ENCODE measurements at regions not wholly inside any gene's neighbourhood (a gene's known extent, or its start where the extent isn't known, plus 50 kb on each side); places are given as distances from the start of the nearest gene placed in this dataset.

DNA sequence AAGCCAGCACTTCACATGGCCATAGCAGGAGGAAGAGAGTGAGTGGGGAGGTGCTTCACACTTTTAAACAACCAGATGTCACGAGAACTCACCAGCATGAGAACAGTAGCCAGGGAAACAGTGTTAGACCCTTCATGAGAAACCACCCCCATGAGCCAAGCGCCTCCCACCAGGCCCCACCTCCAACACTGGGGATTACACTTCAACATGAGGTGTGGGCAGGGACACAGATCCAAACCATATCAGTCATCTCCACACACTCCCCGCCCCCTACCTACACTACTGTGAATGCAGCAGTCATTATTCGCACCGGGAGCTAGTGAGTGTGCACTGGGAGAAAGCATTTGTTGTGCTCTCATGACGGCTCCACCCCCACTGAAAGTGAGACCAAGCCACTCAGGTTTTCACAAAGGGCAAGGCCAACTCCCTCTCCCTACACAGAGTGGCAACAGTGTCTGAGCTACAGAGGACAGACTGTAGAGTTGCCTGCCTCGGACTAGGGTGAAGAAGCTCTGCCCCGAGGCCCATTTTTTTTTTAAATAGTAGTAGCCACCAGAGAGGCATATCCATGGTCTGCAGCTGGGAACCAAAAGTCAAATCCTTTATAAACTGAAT, 125.6 kb downstream of the BARHL2 start:
- Histone ChIP-seq H3K36me3 (replicated peaks in 1 of 2; ENCODE audit: control insufficient read depth in 1 of 2, insufficient read depth in 2 of 2, low read length in 2 of 2) (no peaks in the 10 kb centered on the region), H3K9me3 (ENCODE audit: low read length) (no peaks in the 10 kb centered on the region; the same call in 1 of the 2 replicates), H3K4me1 (ENCODE audit: insufficient read depth, low read length) (no peaks in the 10 kb centered on the region), H2AFZ (ENCODE audit: low read length) (no peak overlapping the region), H3K27ac (ENCODE audit: extremely low read length, insufficient read depth, low read length) (no peak overlapping the region), H3K27me3 (ENCODE audit: control insufficient read depth in 1 of 2, insufficient read depth in 2 of 2, low read length in 2 of 2) (no peaks in the 10 kb centered on the region; a peak in 1 of 5 replicates), H3K4me3 (replicated peaks in 1 of 3; ENCODE audit: insufficient read depth in 1 of 3, low read depth in 2 of 3, low read length in 3 of 3) (no peak overlapping the region), H3K9ac (ENCODE audit: insufficient read depth, low read depth, low read length) (no peak overlapping the region), H4K20me1 (ENCODE audit: insufficient read depth, low read length) (no peaks in the 10 kb centered on the region), H3K79me2 (ENCODE audit: insufficient read depth, low read length) (no peaks in the 10 kb centered on the region), H3K4me2 (ENCODE audit: low read depth, low read length) (no peak overlapping the region)
- no peak for ATAC-seq
- DNase-seq (ENCODE audit: low spot score): no peak
- 19% methylated on average over 8 of the region's 8 CpGs for WGBS (ENCODE audit: low lambda C conversion rate)
- in situ Hi-C loops (cut with HindIII; ENCODE audit: extremely low pct_ligation_motif_present, low pct_unique_long_range_greater_than_20kb): no loop called here
- no peak for FAIRE-seq
- ChIA-PET POLR2A (no interaction called here), CTCF (ENCODE audit: low intra/inter-chr PET ratio, low total read pairs) (no interaction called here)
- BruUV-seq (replicated peaks): no TSS peak
- intact Hi-C loops (cut with micrococcal nuclease; ENCODE audit: unreplicated experiment): no loop called here
- TF ChIP-seq POLR2G (IDR thresholded peaks at IDR 0.05; ENCODE audit: low read depth, low read length): no peak
- TF ChIP-seq, protein P1, sequence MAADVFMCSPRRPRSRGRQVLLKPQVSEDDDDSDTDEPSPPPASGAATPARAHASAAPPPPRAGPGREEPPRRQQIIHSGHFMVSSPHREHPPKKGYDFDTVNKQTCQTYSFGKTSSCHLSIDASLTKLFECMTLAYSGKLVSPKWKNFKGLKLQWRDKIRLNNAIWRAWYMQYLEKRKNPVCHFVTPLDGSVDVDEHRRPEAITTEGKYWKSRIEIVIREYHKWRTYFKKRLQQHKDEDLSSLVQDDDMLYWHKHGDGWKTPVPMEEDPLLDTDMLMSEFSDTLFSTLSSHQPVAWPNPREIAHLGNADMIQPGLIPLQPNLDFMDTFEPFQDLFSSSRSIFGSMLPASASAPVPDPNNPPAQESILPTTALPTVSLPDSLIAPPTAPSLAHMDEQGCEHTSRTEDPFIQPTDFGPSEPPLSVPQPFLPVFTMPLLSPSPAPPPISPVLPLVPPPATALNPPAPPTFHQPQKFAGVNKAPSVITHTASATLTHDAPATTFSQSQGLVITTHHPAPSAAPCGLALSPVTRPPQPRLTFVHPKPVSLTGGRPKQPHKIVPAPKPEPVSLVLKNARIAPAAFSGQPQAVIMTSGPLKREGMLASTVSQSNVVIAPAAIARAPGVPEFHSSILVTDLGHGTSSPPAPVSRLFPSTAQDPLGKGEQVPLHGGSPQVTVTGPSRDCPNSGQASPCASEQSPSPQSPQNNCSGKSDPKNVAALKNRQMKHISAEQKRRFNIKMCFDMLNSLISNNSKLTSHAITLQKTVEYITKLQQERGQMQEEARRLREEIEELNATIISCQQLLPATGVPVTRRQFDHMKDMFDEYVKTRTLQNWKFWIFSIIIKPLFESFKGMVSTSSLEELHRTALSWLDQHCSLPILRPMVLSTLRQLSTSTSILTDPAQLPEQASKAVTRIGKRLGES (CRISPR knock-in tag; IDR thresholded peaks at IDR 0.05; ENCODE audit: borderline replicate concordance): no peak
- TF ChIP-seq ZHX2 (IDR thresholded peaks at IDR 0.05; ENCODE audit: low read depth): no peak
- no peak for TF ChIP-seq ZHX2 (CRISPR knock-in tag; IDR thresholded peaks at IDR 0.05; ENCODE audit: borderline replicate concordance)
- no peak for TF ChIP-seq ZSCAN22 (CRISPR knock-in tag; IDR thresholded peaks at IDR 0.05)
- TF ChIP-seq CCAR2 (optimal IDR thresholded peaks at IDR 0.05; ENCODE audit: low read depth, low read length): no peak
- no peak for TF ChIP-seq ZGPAT (CRISPR knock-in tag; IDR thresholded peaks at IDR 0.05)

Data from HepG2 (cell line).